Neural progenitor cell (in vitro differentiated cells): ENCODE measurements at regions not wholly inside any gene's neighbourhood (a gene's known extent, or its start where the extent isn't known, plus 50 kb on each side); places are given as distances from the start of the nearest gene placed in this dataset.
"Not testable (repeated sequence)": the region's sequence is repeated elsewhere in the genome, so short reads cannot be mapped to it uniquely, and the experiment has no call there.

ENCODE experiments used
- DNase-seq: peaks from one replicate; pipeline ENCODE4 v3.0.0-alpha.2; 2016; ENCODE audit warnings: low spot score
- H2AFZ ChIP-seq: fragments of 200-600 bp; sonication (generic); replicated peaks from 2 replicates; pipeline ENCODE4 v1.6.1; 2016; ENCODE audit warnings: antibody characterized with exemption
- H3F3A ChIP-seq: fragments of 200-600 bp; sonication (generic); 2 replicates; pipeline ENCODE4 v1.6.1; 2016; ENCODE audit warnings: antibody characterized with exemption, low read depth
- H3K27ac ChIP-seq: fragments of 200-600 bp; sonication (generic); 2 replicates; pipeline ENCODE4 v1.5.1; 2016; ENCODE audit warnings: mild to moderate bottlenecking
- H3K27me3 ChIP-seq: fragments of 200-600 bp; sonication (generic); 2 replicates; pipeline ENCODE4 v1.6.1; 2016; ENCODE audit warnings: mild to moderate bottlenecking, moderate library complexity
- H3K36me3 ChIP-seq: fragments of 200-600 bp; sonication (generic); 2 replicates; pipeline ENCODE4 v1.5.1; 2016
- H3K4me1 ChIP-seq: fragments of 200-600 bp; sonication (generic); 2 replicates; pipeline ENCODE4 v1.6.1; 2016; ENCODE audit warnings: mixed run types
- H3K4me2 ChIP-seq: fragments of 200-600 bp; sonication (generic); 2 replicates; pipeline ENCODE4 v1.6.1; 2016
- H3K4me3 ChIP-seq: fragments of 200-600 bp; sonication (generic); 2 replicates; pipeline ENCODE4 v1.5.1; 2016
- H3K79me2 ChIP-seq: fragments of 200-600 bp; sonication (generic); 2 replicates; pipeline ENCODE4 v1.6.1; 2016; ENCODE audit warnings: low read depth
- H3K9ac ChIP-seq: fragments of 200-600 bp; sonication (generic); 2 replicates; pipeline ENCODE4 v1.6.1; 2016
- H3K9me3 ChIP-seq: fragments of 200-600 bp; sonication (generic); 2 replicates; pipeline ENCODE4 v1.5.1; 2016; ENCODE audit warnings: low read depth
- H4K20me1 ChIP-seq: fragments of 200-600 bp; sonication (generic); 2 replicates; pipeline ENCODE4 v1.6.1; 2016; ENCODE audit warnings: low read depth
- H3K27ac Mint-ChIP-seq: 3 replicates; pipeline ENCODE4 v1.8.0; 2021; ENCODE audit warnings: mixed read lengths
- H3K27me3 Mint-ChIP-seq: 2 replicates; pipeline ENCODE4 v1.8.0; 2022; ENCODE audit warnings: low read depth, mild to moderate bottlenecking, inconsistent platforms, moderate library complexity, mixed read lengths; ENCODE audit not compliant: insufficient read depth
- H3K36me3 Mint-ChIP-seq: 3 replicates; pipeline ENCODE4 v1.8.0; 2021; ENCODE audit warnings: mixed read lengths
- H3K4me1 Mint-ChIP-seq: 3 replicates; pipeline ENCODE4 v1.8.0; 2021; ENCODE audit warnings: mixed read lengths
- H3K4me3 Mint-ChIP-seq: 3 replicates; pipeline ENCODE4 v1.8.0; 2021; ENCODE audit warnings: mild to moderate bottlenecking, moderate library complexity, mixed read lengths
- H3K9me3 Mint-ChIP-seq: 3 replicates; pipeline ENCODE4 v1.8.0; 2020; ENCODE audit warnings: mixed read lengths
- CTCF ChIP-seq: fragments of 200-600 bp; sonication (generic); IDR thresholded peaks from 2 replicates; pipeline ENCODE4 v1.5.1; 2017; ENCODE audit warnings: antibody characterized with exemption, mild to moderate bottlenecking
- EZH2 ChIP-seq: fragments of 200-600 bp; sonication (generic); IDR thresholded peaks from 2 replicates; pipeline ENCODE4 v1.6.1; 2017; ENCODE audit warnings: antibody characterized with exemption, mild to moderate bottlenecking, moderate library complexity
- EZH2phosphoT487 ChIP-seq: fragments of 200-600 bp; sonication (generic); IDR thresholded peaks from 2 replicates; pipeline ENCODE4 v1.6.1; 2017; ENCODE audit warnings: antibody characterized with exemption

- no peaks in the 10 kb centered on the region for H3K4me1 Mint-ChIP-seq
Measured at GRCh38 chr4:128676095-128676494, 133.4 kb upstream of the JADE1 start.

GRCh38 chr4:128675083-128675482 is 134.4 kb upstream of the JADE1 start:
- Mint-ChIP-seq H3K4me3 (no peak overlapping the region), H3K4me1 (no peaks in the 10 kb centered on the region), H3K27ac (no peak overlapping the region), H3K9me3 (peaks cover 5% of the 10 kb centered on the region), H3K36me3 (peaks cover 3% of the 10 kb centered on the region), H3K27me3 (no peaks in the 10 kb centered on the region)
- no peaks in the 10 kb centered on the region for H4K20me1 ChIP-seq
- H3K9ac ChIP-seq, result no peak overlapping the region
- H3K4me1 ChIP-seq, result peaks cover 7% of the 10 kb centered on the region
- H2AFZ ChIP-seq, result no peak overlapping the region
- H3K79me2 ChIP-seq, result no peaks in the 10 kb centered on the region
- H3K27ac ChIP-seq, result no peak overlapping the region
- H3K27me3 ChIP-seq, result no peaks in the 10 kb centered on the region
- H3F3A ChIP-seq, result peaks cover 11% of the 10 kb centered on the region
- H3K9me3 ChIP-seq, result no peaks in the 10 kb centered on the region
- DNase-seq, result no peak
- H3K4me2 ChIP-seq, result no peak overlapping the region
- TF ChIP-seq EZH2 (no peak), EZH2phosphoT487 (no peak), CTCF (no peak)
- no peak overlapping the region for H3K4me3 ChIP-seq
- H3K36me3 ChIP-seq, result no peaks in the 10 kb centered on the region

More at GRCh38 chr4:128676095-128676494, 133.4 kb upstream of the JADE1 start:
- Histone ChIP-seq H3K4me1 (peaks cover 3% of the 10 kb centered on the region), H3K36me3 (no peaks in the 10 kb centered on the region), H3K79me2 (no peaks in the 10 kb centered on the region), H4K20me1 (no peaks in the 10 kb centered on the region), H3K27me3 (no peaks in the 10 kb centered on the region), H3F3A (peaks cover 11% of the 10 kb centered on the region), H3K9ac (no peak overlapping the region), H3K9me3 (no peaks in the 10 kb centered on the region), H3K4me3 (no peak overlapping the region), H3K4me2 (no peak overlapping the region), H2AFZ (no peak overlapping the region), H3K27ac (no peak overlapping the region)
- H3K9me3 Mint-ChIP-seq, result peaks cover 2% of the 10 kb centered on the region
- peaks cover 3% of the 10 kb centered on the region for H3K36me3 Mint-ChIP-seq
- TF ChIP-seq EZH2phosphoT487 (no peak), CTCF (no peak), EZH2 (no peak)
- DNase-seq, result no peak
- H3K27me3 Mint-ChIP-seq, result no peaks in the 10 kb centered on the region
- no peak overlapping the region for H3K27ac Mint-ChIP-seq
- H3K4me3 Mint-ChIP-seq, result no peak overlapping the region

GRCh38 chr4:128673159-128673558 is 136.3 kb upstream of the JADE1 start:
- H3K27ac ChIP-seq, H3K4me1 ChIP-seq, H3K27me3 Mint-ChIP-seq, H2AFZ ChIP-seq, H3K9me3 ChIP-seq, H3K27ac Mint-ChIP-seq, H3K4me2 ChIP-seq, H3K4me3 ChIP-seq, H3K79me2 ChIP-seq, H3K9ac ChIP-seq, DNase-seq, H3K4me1 Mint-ChIP-seq, H3K27me3 ChIP-seq, H3K9me3 Mint-ChIP-seq, H3K36me3 Mint-ChIP-seq, H3K36me3 ChIP-seq, H4K20me1 ChIP-seq: not testable (repeated sequence)
- peaks cover 11% of the 10 kb centered on the region for H3F3A ChIP-seq
- peak overlapping the region; percentile 22 for H3K4me3 Mint-ChIP-seq

GRCh38 chr4:128672596-128672995 is 136.9 kb upstream of the JADE1 start:
- H3K9me3 Mint-ChIP-seq, H3K36me3 ChIP-seq, H3K9me3 ChIP-seq, H3K9ac ChIP-seq, H3K79me2 ChIP-seq, H2AFZ ChIP-seq, H3K27me3 Mint-ChIP-seq, H3K4me3 ChIP-seq, H3K27me3 ChIP-seq, H3K4me3 Mint-ChIP-seq, H3K27ac ChIP-seq, H3K36me3 Mint-ChIP-seq, H4K20me1 ChIP-seq, H3K27ac Mint-ChIP-seq, H3K4me1 Mint-ChIP-seq, H3K4me1 ChIP-seq, H3K4me2 ChIP-seq, DNase-seq: not testable (repeated sequence)
- peaks cover 11% of the 10 kb centered on the region for H3F3A ChIP-seq
